SK-N-SH treated with all-trans-retinoic acid at 6 μM for 48 hours (cell line): ENCODE measurements at regions not wholly inside any gene's neighbourhood (a gene's known extent, or its start where the extent isn't known, plus 50 kb on each side); places are given as distances from the start of the nearest gene placed in this dataset.

ENCODE experiments used
- ATAC-seq: fragments of 200-7000 bp; cut with Tn5 transposase; 3 replicates; pipeline ENCODE4 v1.9.1; 2020; ENCODE audit warnings: mild to moderate bottlenecking, moderate library complexity
- ARNTL ChIP-seq: fragments of 450-650 bp; formaldehyde crosslinking; IDR thresholded peaks from 2 replicates; pipeline ENCODE4 v1.5.0; 2020; ENCODE audit warnings: low read depth, mild to moderate bottlenecking, moderate library complexity, borderline replicate concordance
- BACH2 ChIP-seq: fragments of 250-450 bp; sonication (Bioruptor Pico); IDR thresholded peaks from 2 replicates; pipeline ENCODE4 v1.9.0; 2021; ENCODE audit warnings: mild to moderate bottlenecking, borderline replicate concordance
- CSDC2 ChIP-seq: fragments of 250-450 bp; sonication (Bioruptor Pico); IDR thresholded peaks from 2 replicates; pipeline ENCODE4 v1.5.0; 2020; ENCODE audit warnings: mild to moderate bottlenecking, moderate library complexity
- CSRNP3 ChIP-seq: fragments of 250-450 bp; sonication (Bioruptor Pico); IDR thresholded peaks from 2 replicates; pipeline ENCODE4 v1.5.1; 2021; ENCODE audit warnings: mild to moderate bottlenecking, moderate library complexity
- ESRRG ChIP-seq: fragments of 250-450 bp; sonication (Bioruptor Pico); IDR thresholded peaks from 2 replicates; pipeline ENCODE4 v1.6.1; 2021; ENCODE audit warnings: mild to moderate bottlenecking
- GLIS3 ChIP-seq: fragments of 250-450 bp; sonication (Bioruptor Pico); IDR thresholded peaks from 2 replicates; pipeline ENCODE4 v1.5.0; 2020; ENCODE audit warnings: mild to moderate bottlenecking, moderate library complexity
- ISL1 ChIP-seq: fragments of 250-450 bp; sonication (Bioruptor Pico); IDR thresholded peaks from 2 replicates; pipeline ENCODE4 v2.1.2; 2022; ENCODE audit warnings: mild to moderate bottlenecking, moderate library complexity
- PATZ1 ChIP-seq: fragments of 250-450 bp; sonication (Bioruptor Pico); IDR thresholded peaks from 2 replicates; pipeline ENCODE4 v1.8.0; 2020; ENCODE audit warnings: mild to moderate bottlenecking, moderate library complexity, borderline replicate concordance
- POU6F1 ChIP-seq: fragments of 250-450 bp; sonication (Bioruptor Pico); IDR thresholded peaks from 2 replicates; pipeline ENCODE4 v1.8.0; 2021; ENCODE audit warnings: low read depth, mild to moderate bottlenecking, moderate library complexity, borderline replicate concordance
- PPARA ChIP-seq: fragments of 250-450 bp; sonication (Bioruptor Pico); IDR thresholded peaks from 2 replicates; pipeline ENCODE4 v1.5.0; 2020; ENCODE audit warnings: mild to moderate bottlenecking, borderline replicate concordance
- RARB ChIP-seq: fragments of 250-450 bp; sonication (Bioruptor Pico); IDR thresholded peaks from 2 replicates; pipeline ENCODE4 v1.8.0; 2021; ENCODE audit warnings: mild to moderate bottlenecking, moderate library complexity
- SNAI2 ChIP-seq: fragments of 250-450 bp; sonication (Bioruptor Pico); IDR thresholded peaks from 2 replicates; pipeline ENCODE4 v1.5.0; 2020; ENCODE audit warnings: mild to moderate bottlenecking, moderate library complexity
- TCF4 ChIP-seq: fragments of 250-450 bp; sonication (Bioruptor Pico); IDR thresholded peaks from 2 replicates; pipeline ENCODE4 v1.8.0; 2021; ENCODE audit warnings: mild to moderate bottlenecking, moderate library complexity, borderline replicate concordance
- TSHZ2 ChIP-seq: fragments of 250-450 bp; sonication (Bioruptor Pico); IDR thresholded peaks from 2 replicates; pipeline ENCODE4 v1.5.0; 2020; ENCODE audit warnings: mild to moderate bottlenecking, moderate library complexity
- ZC3H10 ChIP-seq: fragments of 250-450 bp; sonication (Bioruptor Pico); IDR thresholded peaks from 2 replicates; pipeline ENCODE4 v1.5.1; 2021; ENCODE audit warnings: mild to moderate bottlenecking, moderate library complexity
- ZFP3 ChIP-seq: fragments of 250-450 bp; sonication (Bioruptor Pico); IDR thresholded peaks from 2 replicates; pipeline ENCODE4 v1.5.0; 2020; ENCODE audit warnings: mild to moderate bottlenecking, moderate library complexity
- ZFP30 ChIP-seq: fragments of 450-650 bp; formaldehyde crosslinking; IDR thresholded peaks from 2 replicates; pipeline ENCODE4 v1.5.0; 2022; ENCODE audit warnings: mild to moderate bottlenecking, moderate library complexity
- ZNF565 ChIP-seq: fragments of 450-650 bp; formaldehyde crosslinking; conservative IDR thresholded peaks from 2 replicates; pipeline ENCODE4 v1.5.0; 2020; ENCODE audit warnings: low read depth, mild to moderate bottlenecking, moderate library complexity
- ZNF70 ChIP-seq: fragments of 450-650 bp; formaldehyde crosslinking; IDR thresholded peaks from 2 replicates; pipeline ENCODE4 v1.5.0; 2020; ENCODE audit warnings: mild to moderate bottlenecking, moderate library complexity
- ZNF8 ChIP-seq: fragments of 450-650 bp; formaldehyde crosslinking; IDR thresholded peaks from 2 replicates; pipeline ENCODE4 v1.5.0; 2020; ENCODE audit warnings: mild to moderate bottlenecking, moderate library complexity

- ATAC-seq: no peak
- TF ChIP-seq ZNF8 (no peak), CSRNP3 (CRISPR knock-in tag) (no peak), ZNF70 (CRISPR knock-in tag) (no peak), POU6F1 (CRISPR knock-in tag) (no peak), TCF4 (CRISPR knock-in tag) (no peak), ZC3H10 (CRISPR knock-in tag) (no peak)
- TF ChIP-seq, all 23 proteins: peak for 0
Observed at GRCh38 chr2:17255071-17255470, 263.2 kb downstream of the RAD51AP2 start.

- no peak for ATAC-seq
- TF ChIP-seq CSRNP3 (CRISPR knock-in tag): no peak
- no peak for TF ChIP-seq GLIS3
- TF ChIP-seq ISL1 (CRISPR knock-in tag): no peak
- no peak for TF ChIP-seq RARB
- TF ChIP-seq TCF4 (CRISPR knock-in tag): no peak
- no peak for TF ChIP-seq TSHZ2 (CRISPR knock-in tag)
- TF ChIP-seq PPARA (CRISPR knock-in tag): no peak
- no peak for TF ChIP-seq ESRRG
- no peak for TF ChIP-seq POU6F1 (CRISPR knock-in tag)
- TF ChIP-seq SNAI2 (CRISPR knock-in tag): no peak
- no peak for TF ChIP-seq ZNF8
- TF ChIP-seq ZNF565 (CRISPR knock-in tag): no peak
- no peak for TF ChIP-seq ARNTL
- TF ChIP-seq ZC3H10 (CRISPR knock-in tag): no peak
- TF ChIP-seq PATZ1 (CRISPR knock-in tag): no peak
Observed at GRCh38 chr2:17254421-17254820, 263.8 kb downstream of the RAD51AP2 start.

GRCh38 chr2:17252258-17252657, 266.0 kb downstream of the RAD51AP2 start:
- no peak for ATAC-seq
- TF ChIP-seq PPARA (CRISPR knock-in tag): no peak
- TF ChIP-seq TCF4 (CRISPR knock-in tag): no peak
- no peak for TF ChIP-seq ZFP30 (CRISPR knock-in tag)
- TF ChIP-seq BACH2: no peak
- no peak for TF ChIP-seq RARB
- TF ChIP-seq ARNTL: no peak
- no peak for TF ChIP-seq ZFP3
- TF ChIP-seq GLIS3: no peak
- no peak for TF ChIP-seq ZNF565 (CRISPR knock-in tag)
- TF ChIP-seq CSDC2 (CRISPR knock-in tag): no peak
- TF ChIP-seq ZNF8: no peak
- no peak for TF ChIP-seq SNAI2 (CRISPR knock-in tag)
